Spleen (tissue), 3 donors: ENCODE measurements at regions not wholly inside any gene's neighbourhood (a gene's known extent, or its start where the extent isn't known, plus 50 kb on each side); places are given as distances from the start of the nearest gene placed in this dataset.

ENCODE experiments used
- POLR2A ChIP-seq, 3 donors: fragments of 450-650 bp; IDR thresholded peaks; one replicate each; pipeline ENCODE4 v1.5.1; 2017; ENCODE audit warnings: antibody characterized with exemption in 3 of 3, mild to moderate bottlenecking in 1 of 3
- POLR2AphosphoS5 ChIP-seq, 3 donors: sonication (generic); formaldehyde crosslinking; IDR thresholded peaks; one replicate each; pipeline ENCODE4 v1.5.1; 2017; ENCODE audit warnings: antibody characterized with exemption in 3 of 3

GRCh38 chr14:86532219-86532618, 1002.3 kb downstream of the FLRT2 start:
- TF ChIP-seq POLR2A (IDR thresholded peaks at IDR 0.05) (no peak), POLR2AphosphoS5 (IDR thresholded peaks at IDR 0.05) (no peak)
